DOHH2 (cell line): ENCODE measurements at regions not wholly inside any gene's neighbourhood (a gene's known extent, or its start where the extent isn't known, plus 50 kb on each side); places are given as distances from the start of the nearest gene placed in this dataset.

ENCODE experiments used
- EZH2phosphoT487 ChIP-seq: fragments of 200-600 bp; sonication (generic); IDR thresholded peaks from 2 replicates; pipeline ENCODE4 v1.6.1; 2017; ENCODE audit warnings: borderline replicate concordance, mild to moderate bottlenecking, antibody characterized with exemption, low read length, moderate library complexity, mixed read lengths
- TF ChIP-seq, protein P1 (sequence below): fragments of 200-600 bp; sonication (generic); IDR thresholded peaks from one replicate; pipeline ENCODE4 v1.5.1; 2014; ENCODE audit warnings: antibody characterized with exemption, mild to moderate bottlenecking, low read depth, low read length; ENCODE audit not compliant: poor library complexity, severe bottlenecking

- TF ChIP-seq, protein P1, sequence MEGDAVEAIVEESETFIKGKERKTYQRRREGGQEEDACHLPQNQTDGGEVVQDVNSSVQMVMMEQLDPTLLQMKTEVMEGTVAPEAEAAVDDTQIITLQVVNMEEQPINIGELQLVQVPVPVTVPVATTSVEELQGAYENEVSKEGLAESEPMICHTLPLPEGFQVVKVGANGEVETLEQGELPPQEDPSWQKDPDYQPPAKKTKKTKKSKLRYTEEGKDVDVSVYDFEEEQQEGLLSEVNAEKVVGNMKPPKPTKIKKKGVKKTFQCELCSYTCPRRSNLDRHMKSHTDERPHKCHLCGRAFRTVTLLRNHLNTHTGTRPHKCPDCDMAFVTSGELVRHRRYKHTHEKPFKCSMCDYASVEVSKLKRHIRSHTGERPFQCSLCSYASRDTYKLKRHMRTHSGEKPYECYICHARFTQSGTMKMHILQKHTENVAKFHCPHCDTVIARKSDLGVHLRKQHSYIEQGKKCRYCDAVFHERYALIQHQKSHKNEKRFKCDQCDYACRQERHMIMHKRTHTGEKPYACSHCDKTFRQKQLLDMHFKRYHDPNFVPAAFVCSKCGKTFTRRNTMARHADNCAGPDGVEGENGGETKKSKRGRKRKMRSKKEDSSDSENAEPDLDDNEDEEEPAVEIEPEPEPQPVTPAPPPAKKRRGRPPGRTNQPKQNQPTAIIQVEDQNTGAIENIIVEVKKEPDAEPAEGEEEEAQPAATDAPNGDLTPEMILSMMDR = no peak
- TF ChIP-seq EZH2phosphoT487 = no peak
Observed at GRCh38 chr12:68451261-68452077, 119.3 kb upstream of the MDM1 start.
